HPDE6-E6E7 (cell line): ENCODE measurements at regions not wholly inside any gene's neighbourhood (a gene's known extent, or its start where the extent isn't known, plus 50 kb on each side); places are given as distances from the start of the nearest gene placed in this dataset.
A peak's percentile ranks its signal among the peaks of the same experiment; 100 is the strongest.
"Not testable (repeated sequence)": the region's sequence is repeated elsewhere in the genome, so short reads cannot be mapped to it uniquely, and the experiment has no call there.

Source experiments
- DNase-seq: peaks from one replicate; pipeline ENCODE4 v3.0.0; 2011; ENCODE audit warnings: missing footprints; ENCODE audit errors: extremely low spot score

DNA sequence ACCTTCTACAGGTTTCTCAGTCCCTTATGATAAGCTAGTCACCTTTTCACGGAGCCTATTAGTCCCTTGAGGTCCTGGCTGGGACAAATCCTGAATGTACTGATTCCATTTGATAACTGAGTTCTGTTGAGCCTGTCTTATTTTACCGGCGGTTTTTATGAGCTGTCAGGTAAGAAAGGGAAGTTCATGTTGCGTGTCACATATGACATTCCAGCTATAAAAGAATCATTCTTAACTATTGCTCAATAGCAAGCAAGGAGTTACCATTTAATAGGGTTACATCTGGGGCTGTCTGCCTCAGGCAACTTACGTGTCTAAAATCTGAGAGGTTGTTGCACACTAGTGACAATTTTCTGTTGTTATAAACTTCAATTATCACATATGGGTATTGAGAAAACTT, 394.6 kb downstream of the TECRL start:
- DNase-seq = no peak

DNA sequence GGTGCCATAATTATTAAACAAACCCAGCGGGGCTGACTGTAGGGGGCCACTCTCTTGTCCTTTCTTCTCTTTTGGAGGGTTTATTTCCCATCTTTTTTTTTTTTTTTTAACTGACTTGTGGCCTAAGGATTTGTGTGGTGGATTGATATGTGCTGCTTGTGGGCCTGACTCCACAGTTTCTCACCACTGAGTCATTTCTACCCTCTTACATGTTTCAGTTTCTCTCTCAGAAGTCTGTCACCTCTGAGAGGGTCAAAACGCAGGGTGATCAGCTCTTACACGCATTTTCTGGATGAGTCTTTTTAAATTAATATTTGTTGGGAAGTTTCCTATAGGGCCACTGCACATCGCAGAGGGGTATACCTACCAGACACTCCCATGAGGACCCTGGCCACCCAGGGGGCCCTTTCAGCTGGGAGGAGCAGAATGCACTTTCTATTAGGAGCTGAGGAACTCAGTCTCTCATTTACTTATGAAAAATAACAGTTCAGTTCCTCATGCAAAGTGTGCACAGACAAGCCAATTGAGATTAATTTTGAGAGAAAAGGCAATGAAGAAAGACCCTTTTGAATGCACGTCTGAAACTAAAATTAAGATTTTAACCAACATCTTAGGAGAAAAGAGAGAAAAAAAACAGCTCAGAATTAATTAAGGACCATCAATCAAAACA, 407.9 kb downstream of the TECRL start:
- DNase-seq = peak; percentile 4

DNA sequence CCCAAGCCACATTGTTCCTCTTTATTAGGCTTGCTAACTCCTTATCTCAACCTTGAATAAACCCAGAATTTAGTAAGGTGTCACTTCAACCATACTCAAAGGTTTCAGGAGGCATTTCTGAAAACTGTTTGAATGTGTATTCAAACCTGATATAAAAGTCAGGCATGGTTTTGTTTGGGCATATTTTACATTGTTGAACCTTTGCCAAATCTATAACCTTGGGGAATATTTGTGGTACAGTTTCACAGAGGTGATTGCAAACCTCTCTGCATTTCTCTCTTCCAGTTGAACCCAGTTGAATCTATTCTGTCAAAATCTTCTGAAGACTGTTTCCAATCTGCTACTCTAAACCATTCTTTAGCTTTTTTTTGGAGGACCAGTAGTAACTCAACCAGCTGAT, 409.0 kb downstream of the TECRL start:
- no peak for DNase-seq

DNA sequence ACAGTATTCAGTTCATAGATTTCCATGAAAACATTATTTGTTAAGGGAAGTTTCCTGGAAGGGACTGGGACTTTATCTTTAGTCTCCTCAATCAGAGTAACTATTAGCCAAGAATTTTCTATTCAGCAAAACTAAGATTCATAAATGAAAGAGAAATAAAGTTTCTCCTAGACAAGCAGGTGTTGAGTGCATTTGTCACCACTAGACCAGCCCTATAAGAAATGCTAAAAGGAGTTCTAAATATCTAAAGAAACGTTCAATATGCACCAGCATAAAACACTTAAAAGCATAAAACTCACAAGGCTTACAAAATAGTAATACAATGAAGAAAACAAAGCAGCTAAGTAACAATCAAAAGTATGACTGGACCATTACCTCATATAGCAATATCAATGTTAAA, 423.0 kb downstream of the TECRL start:
- DNase-seq = no peak

DNA sequence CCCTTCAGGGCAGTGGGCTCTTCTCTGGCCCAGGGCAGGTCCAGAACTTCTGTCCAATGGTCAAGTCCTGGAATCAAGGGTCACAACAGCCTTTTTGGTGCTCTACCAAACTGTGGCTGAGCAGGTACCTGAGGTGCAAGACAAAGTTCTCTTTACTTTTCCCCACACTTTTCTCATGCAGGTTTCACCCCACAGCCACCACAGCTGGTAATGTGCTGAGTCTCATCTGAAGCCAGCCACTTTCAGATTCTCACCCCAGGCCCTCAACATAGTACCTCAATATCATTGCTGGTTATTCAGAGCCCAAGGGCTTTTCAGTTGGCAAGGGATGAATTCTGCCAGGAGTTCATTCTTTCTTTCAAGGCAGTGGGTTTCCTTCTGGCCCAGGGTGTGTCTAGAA, 426.0 kb downstream of the TECRL start:
- no peak for DNase-seq

DNA sequence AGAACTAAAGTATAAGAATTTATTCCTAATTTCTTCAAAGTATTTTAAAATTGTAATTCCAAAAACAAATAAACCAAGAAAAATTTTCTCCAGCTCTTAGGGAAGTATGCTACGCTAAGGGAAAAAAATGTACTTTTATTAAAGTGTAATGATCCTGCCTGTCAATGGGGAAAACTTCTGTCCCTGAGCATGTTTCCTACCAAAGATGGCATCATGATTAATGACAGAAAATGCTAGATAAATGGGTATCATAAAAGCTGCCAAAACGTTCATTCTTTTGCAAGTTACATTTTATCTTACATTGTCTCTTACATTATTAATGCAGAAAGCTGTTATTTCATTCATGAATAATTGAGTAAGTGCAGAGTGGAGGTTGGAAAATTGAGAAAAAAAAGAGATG, 443.4 kb downstream of the TECRL start:
- no peak for DNase-seq

- not testable (repeated sequence) for DNase-seq
These were observed 466.5 kb downstream of the TECRL start for GRCh38 chr4:63942706-63943286.

- peak; percentile 37 for DNase-seq
These were observed 471.3 kb downstream of the TECRL start for GRCh38 chr4:63937961-63938360.

GRCh38 chr4:63922146-63922545, 487.1 kb downstream of the TECRL start:
- DNase-seq = no peak

DNA sequence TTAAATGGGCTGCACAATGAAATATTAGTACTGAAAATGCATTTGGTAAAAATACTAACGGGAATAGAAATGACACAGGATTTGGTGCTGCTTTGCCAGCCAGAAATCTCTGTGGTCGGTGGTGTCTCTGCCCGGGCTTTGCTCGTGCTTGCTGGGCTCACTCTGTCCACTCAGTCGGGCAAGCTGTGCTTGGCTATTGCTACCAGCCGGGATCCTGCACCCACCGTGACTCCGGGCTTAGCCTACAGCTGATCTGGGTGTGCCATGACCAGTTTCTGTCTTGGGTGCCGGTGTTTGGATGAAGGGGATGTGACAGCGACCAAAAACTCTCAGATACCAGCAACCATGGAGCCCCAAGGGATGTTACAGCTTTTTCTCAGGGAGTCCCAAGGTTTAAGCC, 487.7 kb downstream of the TECRL start:
- no peak for DNase-seq

DNA sequence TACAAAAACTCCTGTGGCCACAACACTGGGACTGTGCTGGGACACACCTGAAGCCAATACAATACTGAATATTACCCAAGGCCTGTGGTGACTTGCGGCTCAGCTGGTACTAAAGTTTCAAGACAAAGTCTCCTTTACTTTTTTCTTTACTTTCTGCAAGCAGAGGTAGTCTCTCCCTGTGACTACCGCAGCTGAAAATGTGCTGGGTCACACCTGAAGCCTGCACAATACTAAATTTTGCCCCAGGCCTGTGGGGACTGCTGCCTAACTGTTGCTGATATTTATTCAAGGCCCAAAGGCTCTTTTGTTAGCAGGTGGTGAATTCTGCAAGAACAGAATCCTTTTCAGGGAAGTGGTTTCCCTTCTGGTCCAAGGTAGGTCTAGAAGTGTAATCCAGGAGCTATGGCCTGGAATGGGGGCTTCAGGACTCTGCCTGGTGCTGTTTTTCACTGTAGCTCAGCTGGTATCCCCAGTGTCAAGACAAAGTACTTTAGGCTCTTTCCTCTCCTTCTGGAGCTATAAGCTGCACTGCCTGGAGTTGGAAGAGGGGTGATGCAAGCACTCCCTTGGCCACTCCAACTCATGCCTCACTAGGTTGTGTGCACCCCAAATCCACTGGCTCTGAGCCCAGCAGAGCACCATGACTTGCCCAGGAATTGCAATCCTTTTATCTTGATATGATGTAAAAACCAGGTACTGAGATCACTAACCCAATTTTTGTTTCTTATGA, 489.4 kb downstream of the TECRL start:
- peak; percentile 22 for DNase-seq

DNA sequence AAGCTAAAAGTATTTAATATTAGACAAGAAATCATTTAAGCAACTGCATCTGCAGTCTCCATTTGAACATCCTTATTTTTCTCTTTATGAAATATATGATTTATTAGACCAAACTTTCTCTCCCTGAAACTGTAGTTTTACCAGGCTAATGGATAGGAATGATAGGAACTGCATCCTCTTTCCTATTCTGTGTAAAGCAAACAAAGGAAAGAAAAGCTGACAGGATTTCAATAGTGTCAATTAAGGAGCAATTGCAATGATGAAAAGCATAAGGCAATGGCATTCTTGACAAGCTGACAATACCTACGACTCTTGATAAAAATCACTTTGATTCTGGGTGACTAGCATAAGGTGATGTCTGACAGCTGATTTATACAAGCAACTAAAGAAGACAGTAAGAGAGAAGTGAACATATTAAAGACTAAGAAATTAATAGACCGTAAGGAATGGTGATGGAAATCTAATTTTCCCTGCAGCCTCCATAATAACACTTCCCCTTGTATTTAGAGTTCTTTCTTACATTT, 502.5 kb downstream of the TECRL start:
- no peak for DNase-seq

- DNase-seq = no peak
These were observed 505.0 kb downstream of the TECRL start for GRCh38 chr4:63904201-63904600.

GRCh38 chr4:63901304-63901703, 507.9 kb downstream of the TECRL start:
- DNase-seq = no peak

- DNase-seq = no peak
These were observed 510.3 kb downstream of the TECRL start for GRCh38 chr4:63898961-63899360.

DNA sequence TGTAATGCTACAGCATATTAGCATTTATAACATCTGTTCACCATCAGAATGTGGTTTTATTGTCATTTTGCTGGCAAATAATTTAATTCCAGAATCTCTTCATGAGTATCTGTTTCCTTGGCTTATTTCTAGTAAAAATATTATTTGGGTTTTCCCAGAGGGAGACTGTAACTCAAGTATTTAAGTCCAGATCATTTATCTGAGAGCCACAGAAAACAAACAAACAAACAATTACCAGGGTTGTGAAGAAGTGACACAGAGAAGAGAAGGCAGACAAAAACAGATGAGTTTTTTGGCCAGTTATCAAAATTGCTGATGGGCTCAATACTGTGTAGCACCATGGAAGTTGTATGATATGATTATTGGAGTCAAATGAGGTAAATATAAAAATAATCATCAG, 515.1 kb downstream of the TECRL start:
- no peak for DNase-seq

DNA sequence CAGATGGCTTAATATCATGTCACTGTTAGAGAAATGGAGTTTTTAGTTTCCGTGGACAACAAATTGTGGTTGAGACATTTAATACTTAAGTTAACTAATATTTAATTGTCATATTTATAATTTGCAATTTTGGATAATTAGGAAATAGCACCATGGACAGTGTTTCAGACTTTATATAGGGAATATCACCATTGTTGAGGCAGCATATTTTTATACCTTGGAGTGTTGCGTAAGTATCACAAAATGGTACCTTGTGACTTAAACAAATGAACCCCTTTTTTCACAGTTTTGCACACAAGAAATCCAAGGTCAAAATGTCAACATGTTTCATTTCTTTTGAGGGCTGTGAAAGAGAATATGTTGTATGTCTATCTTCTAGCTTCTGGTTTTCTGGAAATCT, 539.9 kb downstream of the TECRL start:
- DNase-seq = no peak

- no peak for DNase-seq
These were observed 557.8 kb downstream of the TECRL start for GRCh38 chr4:63851496-63851895.

- no peak for DNase-seq
These were observed 568.0 kb downstream of the TECRL start for GRCh38 chr4:63841266-63841665.

GRCh38 chr4:63831590-63832155, 577.6 kb downstream of the TECRL start:
- DNase-seq = no peak

DNA sequence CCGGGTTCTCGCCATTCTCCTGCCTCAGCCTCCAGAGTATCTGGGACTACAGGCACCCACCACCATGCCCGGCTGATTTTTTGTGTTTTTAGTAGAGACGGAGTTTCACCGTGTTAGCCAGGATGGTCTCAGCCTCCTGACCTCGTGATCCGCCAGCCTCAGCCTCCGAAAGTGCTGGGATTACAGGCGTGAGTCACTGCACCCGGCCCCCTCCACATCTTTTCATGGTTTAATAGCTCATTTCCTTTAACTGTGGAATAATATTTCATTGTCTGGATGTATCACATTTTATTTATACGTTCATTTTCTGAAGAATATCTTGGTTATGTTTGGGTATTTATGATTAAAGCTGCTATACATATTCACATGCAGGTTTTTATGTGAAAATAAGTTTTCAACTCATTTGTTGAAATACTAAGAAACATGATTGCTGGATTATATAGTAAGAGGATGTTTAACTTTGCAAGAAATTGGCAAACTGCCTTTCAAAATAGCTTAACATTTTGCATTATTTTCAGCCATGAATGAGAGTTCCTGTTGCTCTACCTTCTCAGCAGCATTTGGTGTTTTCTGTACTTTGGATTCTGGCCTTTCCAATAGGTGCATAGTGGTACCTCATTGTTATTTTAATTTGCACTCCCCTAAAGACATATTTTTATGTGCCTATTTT, 591.9 kb downstream of the TECRL start:
- no peak for DNase-seq
